ENCODE measurements at regions not wholly inside any gene's neighbourhood (a gene's known extent, or its start where the extent isn't known, plus 50 kb on each side); places are given as distances from the start of the nearest gene placed in this dataset.

DNA sequence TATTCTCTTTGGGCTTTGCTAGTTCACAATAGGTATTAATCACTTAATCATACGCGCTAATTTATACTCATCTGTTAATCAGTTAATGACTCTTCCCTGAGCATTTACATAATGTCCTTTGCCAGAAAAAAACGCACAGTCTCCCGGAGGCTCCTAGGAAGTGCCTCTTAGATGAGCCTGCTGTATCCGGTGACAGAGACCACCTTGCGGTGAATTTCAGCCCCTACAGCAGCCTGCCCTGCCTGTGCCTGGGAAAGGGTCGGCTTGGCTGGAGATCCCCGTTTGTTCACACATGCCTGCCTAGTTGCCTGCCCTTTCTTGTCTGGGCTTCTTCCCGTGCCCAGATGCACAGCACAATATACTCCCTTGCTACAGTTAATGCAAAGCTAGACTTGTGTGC, 152.9 kb downstream of the ZBTB18 start:
- H3K36me3 ChIP-seq (ENCODE audit: control insufficient read depth in 4 of 4, insufficient read depth in 3 of 4, low read depth in 1 of 4, low read length in 3 of 4): no peaks in the 10 kb centered on the region
- no peak overlapping the region for H3K27ac ChIP-seq (ENCODE audit: low read depth in 1 of 2, low read length in 2 of 2)
- TF ChIP-seq NR2F2 (IDR thresholded peaks at IDR 0.05) (no peak), EGR1 (IDR thresholded peaks at IDR 0.05; ENCODE audit: low read depth in 2 of 2) (no peak), FOXA2 (IDR thresholded peaks at IDR 0.05) (no peak), HNF4G (IDR thresholded peaks at IDR 0.05) (no peak), FOXA1 (IDR thresholded peaks at IDR 0.05) (no peak), JUND (IDR thresholded peaks at IDR 0.05) (no peak), GABPA (IDR thresholded peaks at IDR 0.05 in 1 of 2, conservative IDR thresholded peaks at IDR 0.05 in 1 of 2) (no peak), YY1 (IDR thresholded peaks at IDR 0.05) (no peak), RXRA (IDR thresholded peaks at IDR 0.05) (no peak), HNF4A (conservative IDR thresholded peaks at IDR 0.05) (no peak), TAF1 (conservative IDR thresholded peaks at IDR 0.05) (no peak)
- TF ChIP-seq, protein P1, sequence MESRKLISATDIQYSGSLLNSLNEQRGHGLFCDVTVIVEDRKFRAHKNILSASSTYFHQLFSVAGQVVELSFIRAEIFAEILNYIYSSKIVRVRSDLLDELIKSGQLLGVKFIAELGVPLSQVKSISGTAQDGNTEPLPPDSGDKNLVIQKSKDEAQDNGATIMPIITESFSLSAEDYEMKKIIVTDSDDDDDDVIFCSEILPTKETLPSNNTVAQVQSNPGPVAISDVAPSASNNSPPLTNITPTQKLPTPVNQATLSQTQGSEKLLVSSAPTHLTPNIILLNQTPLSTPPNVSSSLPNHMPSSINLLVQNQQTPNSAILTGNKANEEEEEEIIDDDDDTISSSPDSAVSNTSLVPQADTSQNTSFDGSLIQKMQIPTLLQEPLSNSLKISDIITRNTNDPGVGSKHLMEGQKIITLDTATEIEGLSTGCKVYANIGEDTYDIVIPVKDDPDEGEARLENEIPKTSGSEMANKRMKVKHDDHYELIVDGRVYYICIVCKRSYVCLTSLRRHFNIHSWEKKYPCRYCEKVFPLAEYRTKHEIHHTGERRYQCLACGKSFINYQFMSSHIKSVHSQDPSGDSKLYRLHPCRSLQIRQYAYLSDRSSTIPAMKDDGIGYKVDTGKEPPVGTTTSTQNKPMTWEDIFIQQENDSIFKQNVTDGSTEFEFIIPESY (IDR thresholded peaks at IDR 0.05): no peak
- TF ChIP-seq, protein P2, sequence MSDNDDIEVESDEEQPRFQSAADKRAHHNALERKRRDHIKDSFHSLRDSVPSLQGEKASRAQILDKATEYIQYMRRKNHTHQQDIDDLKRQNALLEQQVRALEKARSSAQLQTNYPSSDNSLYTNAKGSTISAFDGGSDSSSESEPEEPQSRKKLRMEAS (IDR thresholded peaks at IDR 0.05): no peak
- TF ChIP-seq, protein P3, sequence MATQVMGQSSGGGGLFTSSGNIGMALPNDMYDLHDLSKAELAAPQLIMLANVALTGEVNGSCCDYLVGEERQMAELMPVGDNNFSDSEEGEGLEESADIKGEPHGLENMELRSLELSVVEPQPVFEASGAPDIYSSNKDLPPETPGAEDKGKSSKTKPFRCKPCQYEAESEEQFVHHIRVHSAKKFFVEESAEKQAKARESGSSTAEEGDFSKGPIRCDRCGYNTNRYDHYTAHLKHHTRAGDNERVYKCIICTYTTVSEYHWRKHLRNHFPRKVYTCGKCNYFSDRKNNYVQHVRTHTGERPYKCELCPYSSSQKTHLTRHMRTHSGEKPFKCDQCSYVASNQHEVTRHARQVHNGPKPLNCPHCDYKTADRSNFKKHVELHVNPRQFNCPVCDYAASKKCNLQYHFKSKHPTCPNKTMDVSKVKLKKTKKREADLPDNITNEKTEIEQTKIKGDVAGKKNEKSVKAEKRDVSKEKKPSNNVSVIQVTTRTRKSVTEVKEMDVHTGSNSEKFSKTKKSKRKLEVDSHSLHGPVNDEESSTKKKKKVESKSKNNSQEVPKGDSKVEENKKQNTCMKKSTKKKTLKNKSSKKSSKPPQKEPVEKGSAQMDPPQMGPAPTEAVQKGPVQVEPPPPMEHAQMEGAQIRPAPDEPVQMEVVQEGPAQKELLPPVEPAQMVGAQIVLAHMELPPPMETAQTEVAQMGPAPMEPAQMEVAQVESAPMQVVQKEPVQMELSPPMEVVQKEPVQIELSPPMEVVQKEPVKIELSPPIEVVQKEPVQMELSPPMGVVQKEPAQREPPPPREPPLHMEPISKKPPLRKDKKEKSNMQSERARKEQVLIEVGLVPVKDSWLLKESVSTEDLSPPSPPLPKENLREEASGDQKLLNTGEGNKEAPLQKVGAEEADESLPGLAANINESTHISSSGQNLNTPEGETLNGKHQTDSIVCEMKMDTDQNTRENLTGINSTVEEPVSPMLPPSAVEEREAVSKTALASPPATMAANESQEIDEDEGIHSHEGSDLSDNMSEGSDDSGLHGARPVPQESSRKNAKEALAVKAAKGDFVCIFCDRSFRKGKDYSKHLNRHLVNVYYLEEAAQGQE (IDR thresholded peaks at IDR 0.05): no peak
- TF ChIP-seq, protein P4, sequence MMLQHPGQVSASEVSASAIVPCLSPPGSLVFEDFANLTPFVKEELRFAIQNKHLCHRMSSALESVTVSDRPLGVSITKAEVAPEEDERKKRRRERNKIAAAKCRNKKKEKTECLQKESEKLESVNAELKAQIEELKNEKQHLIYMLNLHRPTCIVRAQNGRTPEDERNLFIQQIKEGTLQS (IDR thresholded peaks at IDR 0.05): no peak
- WGBS: 90% methylated on average over 9 of the region's 9 CpGs
- peaks cover 0 to 4% (median 0%) of the 10 kb centered on the region in 4 donors for H3K4me1 ChIP-seq (ENCODE audit: control insufficient read depth in 4 of 4, insufficient read depth in 4 of 4, low read length in 3 of 4)
- no peak overlapping the region for H3K9ac ChIP-seq (ENCODE audit: low read depth in 1 of 2, low read length in 2 of 2)
- no peak for DNase-seq (ENCODE audit: low spot score)
- H3K9me3 ChIP-seq (ENCODE audit: control insufficient read depth in 4 of 4, low read length in 3 of 4): no peaks in the 10 kb centered on the region
- H3K27me3 ChIP-seq (ENCODE audit: control insufficient read depth in 4 of 4, insufficient read depth in 4 of 4, low read length in 3 of 4): no peaks in the 10 kb centered on the region
- no peak overlapping the region for H3K4me3 ChIP-seq (ENCODE audit: low read depth in 1 of 3, low read length in 3 of 3)

DNA sequence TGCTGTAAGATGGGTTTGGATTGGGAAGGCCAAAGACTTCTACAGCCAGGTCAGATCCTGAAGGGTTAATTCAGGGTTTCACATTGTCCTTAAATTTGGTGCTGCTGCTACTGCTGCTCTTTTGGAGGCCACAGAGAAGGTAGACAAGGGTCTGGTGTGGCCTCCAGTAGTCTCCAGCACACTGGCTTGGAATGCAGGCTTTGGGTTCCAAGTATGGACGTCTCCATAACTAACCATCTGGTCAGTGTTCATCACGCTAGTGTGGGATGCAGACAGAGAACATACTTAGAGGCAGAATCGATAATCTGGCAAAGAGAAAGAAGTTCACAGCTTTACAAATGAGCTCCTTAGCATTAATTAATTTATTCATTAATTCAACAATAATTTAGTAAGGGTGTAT, 154.1 kb downstream of the ZBTB18 start:
- no peak overlapping the region for H3K4me3 ChIP-seq (ENCODE audit: low read depth in 1 of 3, low read length in 3 of 3)
- no peak for DNase-seq (ENCODE audit: low spot score)
- H3K4me1 ChIP-seq (ENCODE audit: control insufficient read depth in 4 of 4, insufficient read depth in 4 of 4, low read length in 3 of 4): peaks cover 0 to 4% (median 0%) of the 10 kb centered on the region in 4 donors
- no peaks in the 10 kb centered on the region for H3K27me3 ChIP-seq (ENCODE audit: control insufficient read depth in 4 of 4, insufficient read depth in 4 of 4, low read length in 3 of 4)
- H3K27ac ChIP-seq (ENCODE audit: low read depth in 1 of 2, low read length in 2 of 2): no peak overlapping the region
- no peaks in the 10 kb centered on the region for H3K36me3 ChIP-seq (ENCODE audit: control insufficient read depth in 4 of 4, insufficient read depth in 3 of 4, low read depth in 1 of 4, low read length in 3 of 4)
- TF ChIP-seq HNF4G (IDR thresholded peaks at IDR 0.05): no peak
- TF ChIP-seq GABPA (IDR thresholded peaks at IDR 0.05 in 1 of 2, conservative IDR thresholded peaks at IDR 0.05 in 1 of 2): no peak
- TF ChIP-seq RXRA (IDR thresholded peaks at IDR 0.05): no peak
- TF ChIP-seq, protein P4 (IDR thresholded peaks at IDR 0.05): no peak
- TF ChIP-seq, protein P1 (IDR thresholded peaks at IDR 0.05): no peak
- TF ChIP-seq, protein P5, sequence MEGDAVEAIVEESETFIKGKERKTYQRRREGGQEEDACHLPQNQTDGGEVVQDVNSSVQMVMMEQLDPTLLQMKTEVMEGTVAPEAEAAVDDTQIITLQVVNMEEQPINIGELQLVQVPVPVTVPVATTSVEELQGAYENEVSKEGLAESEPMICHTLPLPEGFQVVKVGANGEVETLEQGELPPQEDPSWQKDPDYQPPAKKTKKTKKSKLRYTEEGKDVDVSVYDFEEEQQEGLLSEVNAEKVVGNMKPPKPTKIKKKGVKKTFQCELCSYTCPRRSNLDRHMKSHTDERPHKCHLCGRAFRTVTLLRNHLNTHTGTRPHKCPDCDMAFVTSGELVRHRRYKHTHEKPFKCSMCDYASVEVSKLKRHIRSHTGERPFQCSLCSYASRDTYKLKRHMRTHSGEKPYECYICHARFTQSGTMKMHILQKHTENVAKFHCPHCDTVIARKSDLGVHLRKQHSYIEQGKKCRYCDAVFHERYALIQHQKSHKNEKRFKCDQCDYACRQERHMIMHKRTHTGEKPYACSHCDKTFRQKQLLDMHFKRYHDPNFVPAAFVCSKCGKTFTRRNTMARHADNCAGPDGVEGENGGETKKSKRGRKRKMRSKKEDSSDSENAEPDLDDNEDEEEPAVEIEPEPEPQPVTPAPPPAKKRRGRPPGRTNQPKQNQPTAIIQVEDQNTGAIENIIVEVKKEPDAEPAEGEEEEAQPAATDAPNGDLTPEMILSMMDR (IDR thresholded peaks at IDR 0.05; ENCODE audit: low read depth, low read length, missing input control): no peak
- no peak for TF ChIP-seq FOXA2 (IDR thresholded peaks at IDR 0.05)
- TF ChIP-seq, protein P2 (IDR thresholded peaks at IDR 0.05): no peak
- TF ChIP-seq HNF4A (conservative IDR thresholded peaks at IDR 0.05): no peak
- no peak for TF ChIP-seq YY1 (IDR thresholded peaks at IDR 0.05)
- TF ChIP-seq NR2F2 (IDR thresholded peaks at IDR 0.05): no peak
- TF ChIP-seq EGR1 (IDR thresholded peaks at IDR 0.05; ENCODE audit: low read depth in 2 of 2): no peak
- no peak for TF ChIP-seq JUND (IDR thresholded peaks at IDR 0.05)
- TF ChIP-seq RAD21 (IDR thresholded peaks at IDR 0.05): no peak
- no peaks in the 10 kb centered on the region for H3K9me3 ChIP-seq (ENCODE audit: control insufficient read depth in 4 of 4, low read length in 3 of 4)
- 86% methylated on average over 3 of the region's 3 CpGs for WGBS
- no peak overlapping the region for H3K9ac ChIP-seq (ENCODE audit: low read depth in 1 of 2, low read length in 2 of 2)

Measured in liver (tissue), 8 donors.